ENCODE measurements at regions not wholly inside any gene's neighbourhood (a gene's known extent, or its start where the extent isn't known, plus 50 kb on each side); places are given as distances from the start of the nearest gene placed in this dataset.
"Not testable (repeated sequence)": the region's sequence is repeated elsewhere in the genome, so short reads cannot be mapped to it uniquely, and the experiment has no call there.

DNA sequence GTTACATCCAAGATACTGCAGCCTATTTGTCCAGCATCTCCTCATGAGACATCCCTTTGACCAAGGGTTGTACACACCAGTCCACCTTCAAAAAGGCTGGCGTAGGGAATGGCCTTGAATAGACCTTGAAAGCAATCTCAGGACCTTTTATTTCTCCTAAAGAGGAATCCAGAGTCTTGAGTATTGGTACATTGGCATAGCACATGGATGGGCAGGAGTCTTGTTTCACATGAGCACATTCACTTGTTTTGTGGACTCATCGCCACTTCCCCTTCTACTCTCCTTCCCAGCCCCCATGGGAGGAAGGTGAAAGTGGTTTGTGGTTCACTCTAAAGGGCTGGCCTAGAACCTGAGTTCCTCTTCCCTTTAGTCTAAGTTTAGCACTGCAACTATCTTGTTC lies 229.8 kb upstream of the TEKT4 start:
- intact Hi-C loops (cut with micrococcal nuclease): not testable (repeated sequence)

GRCh38 chr2:94652131-94652530 lies 219.1 kb upstream of the TEKT4 start:
- H3K27ac ChIP-seq (ENCODE audit: insufficient read depth, low read depth, low read length); H3K9me3 ChIP-seq (replicated peaks; ENCODE audit: control insufficient read depth, insufficient read depth, low read length); POLR2A ChIA-PET; DNase-seq (ENCODE audit: low read depth, low spot score); H3K4me3 ChIP-seq (replicated peaks in 1 of 3; ENCODE audit: insufficient read depth in 1 of 3, low read depth in 1 of 3, low read length in 3 of 3); H3K9me1 ChIP-seq (replicated peaks; ENCODE audit: control insufficient read depth, extremely low read depth, insufficient read depth, low read length); H3K36me3 ChIP-seq (ENCODE audit: control insufficient read depth in 2 of 2, extremely low read depth in 1 of 2, insufficient read depth in 2 of 2, low read length in 2 of 2); H2AFZ ChIP-seq (ENCODE audit: low read depth, low read length); BruUV-seq (replicated peaks); H4K20me1 ChIP-seq (replicated peaks; ENCODE audit: control insufficient read depth, extremely low read depth, insufficient read depth, low read length); dilution Hi-C loops (cut with MboI; ENCODE audit: extremely low pct_ligation_motif_present, low sequenced_read_pairs); H3K27me3 ChIP-seq (ENCODE audit: control insufficient read depth in 2 of 2, insufficient read depth in 2 of 2, low read length in 2 of 2); H3K9ac ChIP-seq (replicated peaks; ENCODE audit: extremely low read depth, insufficient read depth, low read length); H3K4me2 ChIP-seq (ENCODE audit: insufficient read depth, low read length); intact Hi-C loops (cut with micrococcal nuclease); CTCF ChIA-PET; H3K79me2 ChIP-seq (ENCODE audit: control insufficient read depth, insufficient read depth, low read length); H3K4me1 ChIP-seq (ENCODE audit: control insufficient read depth, extremely low read depth, insufficient read depth, low read length); FAIRE-seq: not testable (repeated sequence)

More for the DNA sequence above, 229.8 kb upstream of the TEKT4 start:
- H3K9ac ChIP-seq (replicated peaks; ENCODE audit: extremely low read depth, insufficient read depth, low read length); H3K4me2 ChIP-seq (ENCODE audit: insufficient read depth, low read length); H3K9me3 ChIP-seq (replicated peaks; ENCODE audit: control insufficient read depth, insufficient read depth, low read length); H2AFZ ChIP-seq (ENCODE audit: low read depth, low read length); POLR2A ChIA-PET; H3K27ac ChIP-seq (ENCODE audit: insufficient read depth, low read depth, low read length); DNase-seq (ENCODE audit: low read depth, low spot score); CTCF ChIA-PET; H3K79me2 ChIP-seq (ENCODE audit: control insufficient read depth, insufficient read depth, low read length); FAIRE-seq; dilution Hi-C loops (cut with MboI; ENCODE audit: extremely low pct_ligation_motif_present, low sequenced_read_pairs); H3K9me1 ChIP-seq (replicated peaks; ENCODE audit: control insufficient read depth, extremely low read depth, insufficient read depth, low read length); BruUV-seq (replicated peaks); H3K4me1 ChIP-seq (ENCODE audit: control insufficient read depth, extremely low read depth, insufficient read depth, low read length); H3K27me3 ChIP-seq (ENCODE audit: control insufficient read depth in 2 of 2, insufficient read depth in 2 of 2, low read length in 2 of 2); H3K4me3 ChIP-seq (replicated peaks in 1 of 3; ENCODE audit: insufficient read depth in 1 of 3, low read depth in 1 of 3, low read length in 3 of 3); H3K36me3 ChIP-seq (ENCODE audit: control insufficient read depth in 2 of 2, extremely low read depth in 1 of 2, insufficient read depth in 2 of 2, low read length in 2 of 2); H4K20me1 ChIP-seq (replicated peaks; ENCODE audit: control insufficient read depth, extremely low read depth, insufficient read depth, low read length): not testable (repeated sequence)

- H3K9me1 ChIP-seq (replicated peaks; ENCODE audit: control insufficient read depth, extremely low read depth, insufficient read depth, low read length); BruUV-seq (replicated peaks); DNase-seq (ENCODE audit: low read depth, low spot score); POLR2A ChIA-PET; FAIRE-seq; H3K27ac ChIP-seq (ENCODE audit: insufficient read depth, low read depth, low read length); H3K9me3 ChIP-seq (replicated peaks; ENCODE audit: control insufficient read depth, insufficient read depth, low read length); H3K4me3 ChIP-seq (replicated peaks in 1 of 3; ENCODE audit: insufficient read depth in 1 of 3, low read depth in 1 of 3, low read length in 3 of 3); H2AFZ ChIP-seq (ENCODE audit: low read depth, low read length); intact Hi-C loops (cut with micrococcal nuclease); H3K4me1 ChIP-seq (ENCODE audit: control insufficient read depth, extremely low read depth, insufficient read depth, low read length); H3K79me2 ChIP-seq (ENCODE audit: control insufficient read depth, insufficient read depth, low read length); H3K27me3 ChIP-seq (ENCODE audit: control insufficient read depth in 2 of 2, insufficient read depth in 2 of 2, low read length in 2 of 2); H3K36me3 ChIP-seq (ENCODE audit: control insufficient read depth in 2 of 2, extremely low read depth in 1 of 2, insufficient read depth in 2 of 2, low read length in 2 of 2); H4K20me1 ChIP-seq (replicated peaks; ENCODE audit: control insufficient read depth, extremely low read depth, insufficient read depth, low read length); H3K4me2 ChIP-seq (ENCODE audit: insufficient read depth, low read length); dilution Hi-C loops (cut with MboI; ENCODE audit: extremely low pct_ligation_motif_present, low sequenced_read_pairs); H3K9ac ChIP-seq (replicated peaks; ENCODE audit: extremely low read depth, insufficient read depth, low read length); CTCF ChIA-PET: not testable (repeated sequence)
Measured at GRCh38 chr2:94669858-94670257, 201.4 kb upstream of the TEKT4 start.

GRCh38 chr2:94694236-94694635 lies 177.0 kb upstream of the TEKT4 start:
- H3K9ac ChIP-seq (replicated peaks; ENCODE audit: extremely low read depth, insufficient read depth, low read length); H2AFZ ChIP-seq (ENCODE audit: low read depth, low read length); CTCF ChIA-PET; H3K9me3 ChIP-seq (replicated peaks; ENCODE audit: control insufficient read depth, insufficient read depth, low read length); POLR2A ChIA-PET; H3K79me2 ChIP-seq (ENCODE audit: control insufficient read depth, insufficient read depth, low read length); H3K9me1 ChIP-seq (replicated peaks; ENCODE audit: control insufficient read depth, extremely low read depth, insufficient read depth, low read length); H4K20me1 ChIP-seq (replicated peaks; ENCODE audit: control insufficient read depth, extremely low read depth, insufficient read depth, low read length); intact Hi-C loops (cut with micrococcal nuclease); BruUV-seq (replicated peaks); H3K4me2 ChIP-seq (ENCODE audit: insufficient read depth, low read length); H3K36me3 ChIP-seq (ENCODE audit: control insufficient read depth in 2 of 2, extremely low read depth in 1 of 2, insufficient read depth in 2 of 2, low read length in 2 of 2); H3K4me3 ChIP-seq (replicated peaks in 1 of 3; ENCODE audit: insufficient read depth in 1 of 3, low read depth in 1 of 3, low read length in 3 of 3); H3K4me1 ChIP-seq (ENCODE audit: control insufficient read depth, extremely low read depth, insufficient read depth, low read length); H3K27ac ChIP-seq (ENCODE audit: insufficient read depth, low read depth, low read length); H3K27me3 ChIP-seq (ENCODE audit: control insufficient read depth in 2 of 2, insufficient read depth in 2 of 2, low read length in 2 of 2); dilution Hi-C loops (cut with MboI; ENCODE audit: extremely low pct_ligation_motif_present, low sequenced_read_pairs); FAIRE-seq; DNase-seq (ENCODE audit: low read depth, low spot score): not testable (repeated sequence)

All from endothelial cell of umbilical vein (primary cell).